ENCODE measurements at regions not wholly inside any gene's neighbourhood (a gene's known extent, or its start where the extent isn't known, plus 50 kb on each side); places are given as distances from the start of the nearest gene placed in this dataset.

- TF ChIP-seq ZNF692 (tag by site-specific recombination; IDR thresholded peaks at IDR 0.05) = no peak
- no peak for TF ChIP-seq ZNF600 (tag by site-specific recombination; IDR thresholded peaks at IDR 0.05)
- no peak for TF ChIP-seq ZBTB1 (tag by site-specific recombination; IDR thresholded peaks at IDR 0.05)
- no peak for TF ChIP-seq ZNF423 (tag by site-specific recombination; IDR thresholded peaks at IDR 0.05)
- TF ChIP-seq ZNF514 (tag by site-specific recombination; IDR thresholded peaks at IDR 0.05) = no peak
- TF ChIP-seq FEZF1 (tag by site-specific recombination; IDR thresholded peaks at IDR 0.05) = no peak
- no peak for TF ChIP-seq ZNF426 (tag by site-specific recombination; IDR thresholded peaks at IDR 0.05)
Observed at GRCh38 chr5:68612972-68613371, 397.4 kb downstream of the PIK3R1 start (continued).

- ChIA-PET CTCF (interaction anchor here (0.6 kb wide), 2 partner anchors 454 to 461 kb away, joined by 3 read pairs; no protein-coding TSS in a partner anchor), POLR2A (no interaction called here)
- no peak for TF ChIP-seq REST (tag by site-specific recombination; IDR thresholded peaks at IDR 0.05)
- no peak for TF ChIP-seq ZNF394 (tag by site-specific recombination; IDR thresholded peaks at IDR 0.05; ENCODE audit: borderline replicate concordance)
- TF ChIP-seq SCRT1 (tag by site-specific recombination; IDR thresholded peaks at IDR 0.05; ENCODE audit: borderline replicate concordance) = no peak
- TF ChIP-seq ZNF549 (tag by site-specific recombination; IDR thresholded peaks at IDR 0.05) = no peak
- TF ChIP-seq ZSCAN23 (tag by site-specific recombination; IDR thresholded peaks at IDR 0.05) = no peak
- TF ChIP-seq ZBTB48 (tag by site-specific recombination; IDR thresholded peaks at IDR 0.05) = no peak
- Histone ChIP-seq H3K27ac (ENCODE audit: extremely low read depth, low read depth, low read length) (no peak overlapping the region), H3K4me1 (ENCODE audit: control insufficient read depth, insufficient read depth, low read length) (no peaks in the 10 kb centered on the region), H3K36me3 (ENCODE audit: control insufficient read depth in 2 of 2, insufficient read depth in 1 of 2, low read length in 2 of 2) (no peaks in the 10 kb centered on the region), H3K4me3 (ENCODE audit: low read depth, low read length) (no peak overlapping the region), H3K9me3 (ENCODE audit: control insufficient read depth, insufficient read depth, low read depth, low read length) (no peaks in the 10 kb centered on the region)
Observed at GRCh38 chr5:68618501-68618900, 402.9 kb downstream of the PIK3R1 start.

- H3K4me3 ChIP-seq (ENCODE audit: low read depth, low read length) = no peak overlapping the region
- no peaks in the 10 kb centered on the region for H3K36me3 ChIP-seq (ENCODE audit: control insufficient read depth in 2 of 2, insufficient read depth in 1 of 2, low read length in 2 of 2)
- ChIA-PET POLR2A (no interaction called here), CTCF (no interaction called here)
- no peak overlapping the region for H3K27ac ChIP-seq (ENCODE audit: extremely low read depth, low read depth, low read length)
- no peaks in the 10 kb centered on the region for H3K4me1 ChIP-seq (ENCODE audit: control insufficient read depth, insufficient read depth, low read length)
- H3K9me3 ChIP-seq (ENCODE audit: control insufficient read depth, insufficient read depth, low read depth, low read length) = no peaks in the 10 kb centered on the region
- TF ChIP-seq ZBTB49 (tag by site-specific recombination; IDR thresholded peaks at IDR 0.05; ENCODE audit: low read depth) (no peak), ZNF112 (tag by site-specific recombination; IDR thresholded peaks at IDR 0.05) (no peak), CTCF (tag by site-specific recombination; IDR thresholded peaks at IDR 0.05) (no peak), ZNF202 (tag by site-specific recombination; IDR thresholded peaks at IDR 0.05; ENCODE audit: borderline replicate concordance) (no peak), ZNF548 (tag by site-specific recombination; IDR thresholded peaks at IDR 0.05) (no peak), ZNF302 (tag by site-specific recombination; IDR thresholded peaks at IDR 0.05; ENCODE audit: low read depth) (no peak), ZNF121 (tag by site-specific recombination; IDR thresholded peaks at IDR 0.05) (no peak), ZNF600 (tag by site-specific recombination; IDR thresholded peaks at IDR 0.05) (no peak), ZNF530 (tag by site-specific recombination; IDR thresholded peaks at IDR 0.05; ENCODE audit: low read depth) (no peak), ZNF792 (tag by site-specific recombination; IDR thresholded peaks at IDR 0.05) (no peak), ZNF248 (tag by site-specific recombination; IDR thresholded peaks at IDR 0.05) (no peak), ZNF529 (tag by site-specific recombination; IDR thresholded peaks at IDR 0.05; ENCODE audit: insufficient replicate concordance) (no peak), ZNF2 (tag by site-specific recombination; IDR thresholded peaks at IDR 0.05) (no peak), ZNF473 (tag by site-specific recombination; IDR thresholded peaks at IDR 0.05) (no peak)
Observed at GRCh38 chr5:68627001-68627400, 411.4 kb downstream of the PIK3R1 start.
